CD14-positive monocyte (primary cell): ENCODE measurements at regions not wholly inside any gene's neighbourhood (a gene's known extent, or its start where the extent isn't known, plus 50 kb on each side); places are given as distances from the start of the nearest gene placed in this dataset.

Source experiments
- DNase-seq, 3 donors: peaks; one replicate each; pipeline ENCODE4 v3.0.0-alpha.2; 2011 to 2022
- H2AFZ ChIP-seq: 2 replicates; pipeline ENCODE4 v1.6.0; 2012; ENCODE audit warnings: mild to moderate bottlenecking, low read depth, low read length, inconsistent platforms; ENCODE audit not compliant: insufficient read depth, poor library complexity, severe bottlenecking
- H3K27ac ChIP-seq, 2 donors: 1 replicate in 1 of 2; 2 replicates in 1 of 2; pipeline ENCODE4 v1.5.1; 2012 to 2013; ENCODE audit warnings: low read length in 2 of 2, control low read depth in 1 of 2, inconsistent platforms in 1 of 2, low read depth in 1 of 2, mild to moderate bottlenecking in 1 of 2
- H3K27me3 ChIP-seq, 2 donors: one replicate each; pipeline versions ENCODE4 v1.6.0 to v1.6.1; 2011 to 2013; ENCODE audit warnings: low read length in 2 of 2; ENCODE audit not compliant: control insufficient read depth in 2 of 2, insufficient read depth in 2 of 2
- H3K36me3 ChIP-seq, 2 donors: replicated peaks in 1 of 2; 1 replicate in 1 of 2; 2 replicates in 1 of 2; pipeline versions ENCODE4 v1.5.1 to v1.6.1; 2012 to 2013; ENCODE audit warnings: low read length in 2 of 2, control low read depth in 1 of 2, inconsistent platforms in 1 of 2, mild to moderate bottlenecking in 1 of 2; ENCODE audit not compliant: insufficient read depth in 2 of 2, control insufficient read depth in 1 of 2
- H3K4me1 ChIP-seq, 2 donors: 1 replicate in 1 of 2; 2 replicates in 1 of 2; pipeline versions ENCODE4 v1.5.1 to v1.6.1; 2012 to 2013; ENCODE audit warnings: low read length in 2 of 2, control low read depth in 1 of 2, inconsistent platforms in 1 of 2, mild to moderate bottlenecking in 1 of 2, moderate library complexity in 1 of 2; ENCODE audit not compliant: insufficient read depth in 2 of 2, control insufficient read depth in 1 of 2
- H3K4me2 ChIP-seq: replicated peaks from 2 replicates; pipeline ENCODE3; 2012; ENCODE audit warnings: low read length, moderate library complexity, mild to moderate bottlenecking; ENCODE audit not compliant: poor library complexity, severe bottlenecking; ENCODE audit errors: extremely low read depth
- H3K4me3 ChIP-seq, 3 experiments: fragments of 200-600 bp in 1 of 3; sonication (generic) in 1 of 3; replicated peaks in 1 of 3; 1 replicate in 2 of 3; 2 replicates in 1 of 3; pipeline ENCODE4 v1.5.1; 2011 to 2013; ENCODE audit warnings: low read length in 3 of 3, mild to moderate bottlenecking in 3 of 3, control low read depth in 2 of 3, low read depth in 2 of 3, inconsistent platforms in 1 of 3, moderate library complexity in 1 of 3
- H3K79me2 ChIP-seq: 2 replicates; pipeline ENCODE4 v1.6.0; 2012; ENCODE audit warnings: mild to moderate bottlenecking, control low read depth, inconsistent platforms, low read length, moderate library complexity; ENCODE audit not compliant: insufficient read depth
- H3K9ac ChIP-seq: 2 replicates; pipeline ENCODE4 v1.6.0; 2017; ENCODE audit warnings: low read length, mild to moderate bottlenecking; ENCODE audit not compliant: insufficient read depth, poor library complexity, severe bottlenecking
- H3K9me3 ChIP-seq, 2 donors: replicated peaks in 1 of 2; 1 replicate in 1 of 2; 2 replicates in 1 of 2; pipeline versions ENCODE4 v1.5.1 to v1.6.1; 2012 to 2013; ENCODE audit warnings: low read length in 2 of 2, control low read depth in 1 of 2; ENCODE audit not compliant: control insufficient read depth in 1 of 2, insufficient read depth in 1 of 2
- H4K20me1 ChIP-seq: 2 replicates; pipeline ENCODE4 v1.6.0; 2012; ENCODE audit warnings: mild to moderate bottlenecking, low read length, control low read depth, moderate library complexity; ENCODE audit not compliant: insufficient read depth
- H3K27ac Mint-ChIP-seq, 7 donors: one replicate each; pipeline ENCODE4 v1.8.0; 2020; ENCODE audit warnings: mild to moderate bottlenecking in 7 of 7, mixed read lengths in 7 of 7, moderate library complexity in 6 of 7, inconsistent platforms in 2 of 7
- H3K27me3 Mint-ChIP-seq, 3 donors: one replicate each; pipeline ENCODE4 v1.8.0; 2021 to 2022; ENCODE audit warnings: low read depth in 3 of 3, mild to moderate bottlenecking in 3 of 3, mixed read lengths in 3 of 3, moderate library complexity in 3 of 3, inconsistent platforms in 1 of 3
- H3K36me3 Mint-ChIP-seq, 2 donors: one replicate each; pipeline ENCODE4 v1.8.0; 2020; ENCODE audit warnings: mixed read lengths in 2 of 2, inconsistent platforms in 1 of 2, mild to moderate bottlenecking in 1 of 2
- H3K4me1 Mint-ChIP-seq: one replicate; pipeline ENCODE4 v1.8.0; 2020; ENCODE audit warnings: mild to moderate bottlenecking, mixed read lengths
- H3K4me3 Mint-ChIP-seq, 2 donors: one replicate each; pipeline ENCODE4 v1.8.0; 2020; ENCODE audit warnings: mild to moderate bottlenecking in 2 of 2, mixed read lengths in 2 of 2, moderate library complexity in 1 of 2
- H3K9me3 Mint-ChIP-seq, 7 donors: one replicate each; pipeline ENCODE4 v1.8.0; 2020 to 2022; ENCODE audit warnings: mixed read lengths in 7 of 7, mild to moderate bottlenecking in 6 of 7, moderate library complexity in 6 of 7, inconsistent platforms in 2 of 7
- CTCF ChIP-seq: fragments of 200-600 bp; IDR thresholded peaks from one replicate; pipeline ENCODE4 v1.8.0; 2022; ENCODE audit warnings: antibody characterized with exemption, mild to moderate bottlenecking
- WGBS: methylation state at CpG from one replicate; pipeline ENCODE4 v1.1.5; 2013; ENCODE audit warnings: missing lambda C conversion rate; ENCODE audit not compliant: insufficient coverage; 5-methylcytosine and 5-hydroxymethylcytosine counted together
- intact Hi-C, 2 donors: fragments of 100-400 bp; cut with micrococcal nuclease; formaldehyde crosslinking; loops; one replicate each; pipeline versions ENCODE4 v1.15.0 to v1.15.1; 2023

GRCh38 chr7:91463330-91463729, 199.1 kb downstream of the FZD1 start:
- WGBS = 95% methylated on average over 14 of the region's 15 CpGs

GRCh38 chr7:91465595-91466061, 201.4 kb downstream of the FZD1 start:
- peaks cover 0 to 3% (median 3%) of the 10 kb centered on the region in 3 donors for H3K27me3 Mint-ChIP-seq
- H3K36me3 Mint-ChIP-seq = no peaks in the 10 kb centered on the region
- peaks cover 2 to 16% (median 7%) of the 10 kb centered on the region in 7 donors for H3K9me3 Mint-ChIP-seq
- Histone ChIP-seq H4K20me1 (no peaks in the 10 kb centered on the region), H3K4me1 (no peaks in the 10 kb centered on the region), H3K36me3 (no peaks in the 10 kb centered on the region), H3K27me3 (peaks cover 0 to 2% of the 10 kb centered on the region in 2 donors), H3K4me2 (no peak overlapping the region), H3K27ac (no peak overlapping the region), H3K79me2 (no peaks in the 10 kb centered on the region), H2AFZ (no peak overlapping the region), H3K9ac (no peak overlapping the region), H3K4me3 (no peak overlapping the region), H3K9me3 (peaks cover 0 to 9% of the 10 kb centered on the region in 2 donors)
- DNase-seq = no peak
- no CpG with 5 or more reads among the region's 2 CpGs for WGBS
- H3K27ac Mint-ChIP-seq = no peak overlapping the region
- no peaks in the 10 kb centered on the region for H3K4me1 Mint-ChIP-seq
- no peak for TF ChIP-seq CTCF
- no peak overlapping the region for H3K4me3 Mint-ChIP-seq
- intact Hi-C loops = no loop called here

More at GRCh38 chr7:91463330-91463729, 199.1 kb downstream of the FZD1 start:
- no peaks in the 10 kb centered on the region for H3K27me3 ChIP-seq
- no peak overlapping the region for H3K27ac ChIP-seq
- H3K4me2 ChIP-seq = no peak overlapping the region
- no peak overlapping the region for H3K9ac ChIP-seq
- H3K4me1 Mint-ChIP-seq = no peaks in the 10 kb centered on the region
- intact Hi-C loops = no loop called here
- no peaks in the 10 kb centered on the region for H3K79me2 ChIP-seq
- H2AFZ ChIP-seq = no peak overlapping the region
- no peak for TF ChIP-seq CTCF
- H3K9me3 ChIP-seq = peaks cover 0 to 9% of the 10 kb centered on the region in 2 donors
- H3K9me3 Mint-ChIP-seq = peaks cover 2 to 16% (median 8%) of the 10 kb centered on the region in 7 donors
- H3K27ac Mint-ChIP-seq = no peak overlapping the region
- peaks cover 0 to 3% (median 0%) of the 10 kb centered on the region in 3 donors for H3K27me3 Mint-ChIP-seq
- no peaks in the 10 kb centered on the region for H3K4me1 ChIP-seq
- no peaks in the 10 kb centered on the region for H4K20me1 ChIP-seq
- no peaks in the 10 kb centered on the region for H3K36me3 ChIP-seq
- H3K4me3 Mint-ChIP-seq = no peak overlapping the region
- no peak for DNase-seq
- no peaks in the 10 kb centered on the region for H3K36me3 Mint-ChIP-seq
- no peak overlapping the region for H3K4me3 ChIP-seq
